ENCODE measurements at regions not wholly inside any gene's neighbourhood (a gene's known extent, or its start where the extent isn't known, plus 50 kb on each side); places are given as distances from the start of the nearest gene placed in this dataset.

DNA sequence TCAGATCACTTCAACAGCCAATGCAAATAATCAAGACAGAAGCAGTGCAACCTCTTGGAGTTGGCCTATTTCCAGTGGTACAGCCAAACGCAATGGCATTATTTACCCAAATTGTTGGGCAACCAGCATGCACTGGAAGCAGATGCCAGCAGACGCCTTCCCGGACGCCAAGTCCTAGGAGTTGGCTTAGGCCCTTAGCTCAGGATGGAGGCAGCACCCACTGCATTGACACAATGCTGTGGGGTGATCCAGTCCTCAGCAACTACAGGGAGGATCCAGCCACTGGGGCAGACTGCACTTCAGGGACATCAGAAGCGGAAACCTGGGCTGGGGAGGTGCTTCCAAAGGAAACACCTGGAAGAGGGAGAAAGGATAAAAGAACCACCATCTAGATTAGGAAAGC is 290.4 kb downstream of the FAM43A start:
- DNase-seq, result no peak

DNA sequence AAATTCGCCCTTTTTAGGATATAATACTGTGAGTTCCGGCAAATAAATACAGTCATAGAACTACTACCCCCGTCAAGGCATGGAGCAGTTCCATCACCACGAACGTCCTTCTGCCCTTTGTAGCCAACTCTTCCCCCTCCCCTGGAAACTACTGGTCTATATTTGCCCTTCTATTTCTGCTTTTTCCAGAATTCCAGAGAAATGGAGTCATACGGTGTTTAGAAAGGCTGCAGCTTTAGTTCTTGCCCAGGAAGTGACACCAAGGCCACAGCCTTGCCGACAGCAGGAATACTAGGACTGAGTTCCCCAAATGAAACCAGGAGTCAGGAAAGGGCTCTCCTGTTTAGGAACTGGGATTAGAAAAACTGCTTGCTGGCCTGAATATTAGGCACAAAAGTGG is 291.2 kb downstream of the FAM43A start:
- DNase-seq, result no peak

- DNase-seq, result no peak
These were observed 291.7 kb downstream of the FAM43A start for GRCh38 chr3:194977356-194977755.

- no peak for DNase-seq
These were observed 291.8 kb downstream of the XXYLT1 start for GRCh38 chr3:194979173-194979572.

DNA sequence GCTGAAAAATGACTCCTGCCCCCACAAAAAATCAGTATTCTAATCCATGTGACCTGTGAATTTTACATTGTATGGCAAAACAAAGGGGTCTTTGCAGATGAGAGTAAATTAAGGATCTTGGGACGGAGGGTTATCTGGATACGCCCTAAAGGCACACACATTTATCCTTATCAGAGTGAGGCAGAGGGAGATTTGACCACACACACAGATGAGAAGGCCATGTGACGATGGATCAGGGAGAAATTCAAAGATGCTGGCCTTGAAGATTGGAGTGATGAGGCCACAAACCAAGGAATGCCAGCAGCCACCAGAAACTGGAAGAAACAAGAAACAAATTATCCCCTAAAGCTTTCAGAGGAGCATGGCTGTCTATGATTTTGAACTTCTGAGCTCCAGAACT is 288.5 kb downstream of the XXYLT1 start:
- DNase-seq, result no peak

- no peak for DNase-seq
These were observed 287.8 kb downstream of the XXYLT1 start for GRCh38 chr3:194983121-194983520.

- no peak for DNase-seq
These were observed 287.3 kb downstream of the XXYLT1 start for GRCh38 chr3:194983620-194984019.

DNA sequence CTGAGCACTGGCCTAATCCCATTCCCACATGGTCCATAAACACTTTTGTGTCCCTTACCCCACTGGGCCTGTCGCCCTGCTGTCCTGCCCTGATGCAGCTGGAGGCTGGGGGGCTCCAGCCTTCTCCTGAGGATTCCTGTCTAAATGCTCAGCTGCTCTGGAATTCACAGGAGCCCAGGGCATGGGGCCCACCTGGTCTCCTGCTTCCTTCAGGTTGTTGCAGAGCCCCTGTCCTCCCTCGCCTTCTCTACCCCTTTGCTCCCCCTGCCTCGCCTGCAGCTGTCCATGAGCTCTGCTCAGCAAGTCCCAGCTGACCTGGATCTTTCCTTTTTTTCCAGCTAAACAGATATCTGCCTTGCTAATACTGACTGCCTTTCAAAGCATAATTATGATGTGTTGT is 286.9 kb downstream of the XXYLT1 start:
- DNase-seq, result no peak

DNA sequence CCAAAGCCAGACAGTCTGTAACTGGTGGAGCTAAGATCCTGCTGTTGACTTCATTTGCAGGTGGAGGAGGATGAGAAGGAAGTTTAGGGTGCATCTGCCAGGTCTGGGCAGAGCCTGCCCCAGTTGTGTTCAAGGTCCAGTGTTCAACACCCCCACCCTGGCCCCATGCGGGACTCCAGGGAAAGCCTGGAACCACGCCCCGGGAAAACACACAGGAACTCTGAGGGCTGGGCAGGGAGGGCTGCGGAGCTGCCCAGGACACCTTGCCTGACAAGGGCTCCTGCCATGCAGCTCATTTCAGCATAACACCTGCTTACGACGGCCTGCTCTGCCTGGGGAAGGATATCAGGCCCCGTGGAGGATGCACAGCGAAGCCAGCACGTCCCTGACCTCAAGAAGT is 286.3 kb downstream of the XXYLT1 start:
- DNase-seq, result no peak

DNA sequence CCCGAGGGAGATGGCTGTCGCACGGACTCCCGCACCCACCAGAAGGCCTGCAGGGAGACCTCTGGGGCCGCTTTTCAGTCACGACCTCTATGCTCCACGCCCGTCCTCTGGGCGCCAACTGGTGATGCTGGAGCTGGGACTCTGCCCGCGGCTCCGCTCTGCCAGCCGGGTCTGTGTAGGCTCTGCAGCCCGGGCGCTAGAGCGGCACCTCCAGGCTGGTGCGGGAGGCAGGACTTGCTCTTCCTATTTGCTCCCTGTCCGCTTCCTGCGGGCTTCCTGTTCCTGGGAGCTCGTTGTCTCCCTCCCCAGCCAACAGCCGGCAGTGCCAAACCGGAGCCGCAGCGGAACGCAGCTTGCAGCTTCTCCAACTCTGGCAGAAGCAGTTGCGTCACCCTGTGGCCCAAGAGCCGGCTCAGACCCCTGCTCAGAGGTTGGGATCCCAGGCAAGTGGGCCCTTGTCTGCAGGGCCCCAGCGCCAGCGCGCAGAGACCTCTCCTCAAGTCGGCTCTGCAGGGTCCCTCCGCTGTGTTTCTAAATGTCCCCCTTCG is 285.9 kb downstream of the XXYLT1 start:
- no peak for DNase-seq

- DNase-seq, result no peak
These were observed 284.5 kb downstream of the XXYLT1 start for GRCh38 chr3:194986208-194987043.

DNA sequence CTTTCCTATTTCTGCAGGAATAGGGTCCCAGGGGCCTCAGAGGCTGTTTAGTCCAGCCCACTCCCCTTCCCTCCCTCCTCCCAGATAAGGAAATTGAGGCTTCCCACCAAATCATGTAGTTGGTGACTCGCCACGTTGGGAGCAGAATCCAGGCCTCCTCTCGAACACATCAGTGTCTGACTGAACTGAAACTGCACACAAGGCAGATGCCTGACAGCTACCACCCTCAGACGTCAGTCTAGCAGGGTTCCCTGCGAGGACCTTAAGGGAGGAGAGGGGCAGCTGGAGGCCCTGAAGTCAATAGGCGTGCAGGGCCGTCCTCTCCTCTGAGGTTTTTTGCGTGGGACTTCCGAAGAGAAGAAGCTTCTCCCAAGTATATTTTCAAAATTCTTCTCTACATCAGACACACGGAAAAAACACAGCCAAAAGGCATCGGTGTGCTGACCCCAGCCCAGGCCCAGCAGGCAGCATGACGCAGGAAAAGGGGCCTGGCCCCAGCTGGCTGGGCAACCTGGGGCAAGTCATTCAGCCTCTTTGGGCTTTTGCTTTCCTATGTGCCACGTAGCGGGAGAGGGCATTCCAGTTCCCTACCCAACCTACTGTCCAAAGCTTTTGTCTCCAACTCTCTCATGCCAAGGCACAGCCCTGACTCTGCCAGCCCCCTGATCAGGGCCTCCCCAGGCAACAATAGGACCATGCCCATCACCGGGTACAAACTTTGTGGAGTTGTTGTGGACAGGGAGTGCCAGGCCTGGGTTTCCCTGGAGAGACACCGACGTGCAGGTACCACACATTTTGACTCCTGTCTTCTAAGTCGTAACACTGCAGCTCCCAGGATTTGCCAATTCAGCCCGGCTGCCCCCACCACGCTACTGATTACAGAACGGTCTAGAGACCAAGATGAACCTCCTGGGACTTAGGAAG is 283.1 kb downstream of the XXYLT1 start:
- no peak for DNase-seq

DNA sequence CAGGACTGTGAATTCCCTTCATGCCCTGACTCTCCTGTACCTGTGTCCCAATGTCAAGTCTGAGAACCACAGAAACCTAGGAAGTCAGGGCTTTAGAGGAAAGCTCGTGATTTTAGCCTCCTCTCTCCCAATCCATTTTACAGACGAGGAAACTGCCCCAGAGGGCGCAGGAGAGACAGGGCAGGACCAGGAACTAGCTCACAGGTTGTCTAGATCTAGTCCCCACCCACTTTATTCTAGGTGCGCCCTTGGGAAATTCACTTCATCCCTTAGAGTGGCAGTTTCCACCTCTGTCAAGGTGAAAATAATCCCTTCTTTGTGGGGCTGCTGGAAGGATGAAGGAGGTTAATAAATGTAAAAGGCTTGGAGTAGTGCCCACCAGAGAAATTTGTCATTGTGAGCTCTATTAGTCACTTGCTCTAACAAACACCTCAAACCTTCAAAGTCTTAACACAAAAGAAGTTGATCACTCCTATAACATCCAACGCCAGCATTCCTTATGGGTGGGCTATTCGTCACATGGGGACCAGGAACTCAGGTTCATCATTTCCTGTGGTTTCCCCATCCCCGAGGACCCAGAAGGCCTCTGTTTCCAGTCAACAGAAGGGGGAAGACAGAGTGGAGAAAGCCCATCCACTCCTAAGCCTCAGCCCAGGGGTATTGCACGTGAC is 282.3 kb downstream of the XXYLT1 start:
- no peak for DNase-seq

- DNase-seq, result no peak
These were observed 281.7 kb downstream of the XXYLT1 start for GRCh38 chr3:194989241-194989640.

- no peak for DNase-seq
These were observed 280.3 kb downstream of the XXYLT1 start for GRCh38 chr3:194990454-194991337.

- DNase-seq, result no peak
These were observed 279.7 kb downstream of the XXYLT1 start for GRCh38 chr3:194991338-194991654.

GRCh38 chr3:194993896-194994295 is 277.1 kb downstream of the XXYLT1 start:
- DNase-seq, result no peak

- no peak for DNase-seq
These were observed 276.4 kb downstream of the XXYLT1 start for GRCh38 chr3:194994551-194994981.

DNA sequence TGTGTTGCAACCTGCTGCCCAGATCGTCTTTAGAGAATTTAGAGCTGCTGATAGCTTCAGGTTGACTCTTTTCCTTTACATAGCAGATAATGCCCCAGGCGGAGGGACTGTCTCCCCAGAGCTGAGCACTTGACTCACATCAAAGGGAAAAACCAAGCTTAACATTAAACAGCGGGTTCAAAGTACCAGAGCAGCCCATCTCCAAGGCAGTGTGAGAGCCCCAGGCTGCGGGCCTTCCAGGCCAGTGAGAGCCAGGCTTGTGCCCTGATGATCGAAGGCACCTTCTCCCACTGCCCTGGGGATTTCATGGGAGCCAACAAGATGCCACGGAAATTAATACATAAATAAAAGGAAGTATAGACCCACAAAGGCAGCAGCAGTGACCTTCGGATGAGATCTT is 275.6 kb downstream of the XXYLT1 start:
- DNase-seq, result no peak

- DNase-seq, result no peak
These were observed 275.0 kb downstream of the XXYLT1 start for GRCh38 chr3:194995922-194996321.

GRCh38 chr3:194996746-194997145 is 274.2 kb downstream of the XXYLT1 start:
- DNase-seq, result no peak

GRCh38 chr3:194998417-194998816 is 272.5 kb downstream of the XXYLT1 start:
- no peak for DNase-seq
